Lung (tissue), 11 donors: ENCODE measurements at regions not wholly inside any gene's neighbourhood (a gene's known extent, or its start where the extent isn't known, plus 50 kb on each side); places are given as distances from the start of the nearest gene placed in this dataset.

Experiments used
- ATAC-seq: fragments of 200-7000 bp; cut with Tn5 transposase; one replicate; pipeline ENCODE4 v1.9.1; 2020; ENCODE audit warnings: moderate number of reproducible peaks; ENCODE audit not compliant: insufficient read depth, low FRiP score
- DNase-seq, 3 donors: peaks; one replicate each; pipeline ENCODE4 v3.0.0-alpha.2; 2013 to 2017
- H3K27ac ChIP-seq, 2 donors: one replicate each; pipeline ENCODE4 v1.5.1; 2013; ENCODE audit warnings: mild to moderate bottlenecking in 2 of 2, moderate library complexity in 2 of 2, control low read depth in 1 of 2, inconsistent platforms in 1 of 2, low read depth in 1 of 2, low read length in 1 of 2
- H3K27me3 ChIP-seq, 3 donors: one replicate each; pipeline ENCODE4 v1.5.1; 2013; ENCODE audit warnings: low read length in 2 of 3; ENCODE audit not compliant: control insufficient read depth in 3 of 3, insufficient read depth in 3 of 3
- H3K36me3 ChIP-seq, 4 donors: one replicate each; pipeline ENCODE4 v1.5.1; 2013; ENCODE audit warnings: low read length in 4 of 4, mild to moderate bottlenecking in 1 of 4, moderate library complexity in 1 of 4; ENCODE audit not compliant: control insufficient read depth in 4 of 4, insufficient read depth in 4 of 4
- H3K4me1 ChIP-seq, 5 donors: one replicate each; pipeline ENCODE4 v1.5.1; 2013; ENCODE audit warnings: low read length in 5 of 5, mild to moderate bottlenecking in 2 of 5, moderate library complexity in 1 of 5; ENCODE audit not compliant: control insufficient read depth in 5 of 5, insufficient read depth in 5 of 5
- H3K4me3 ChIP-seq: one replicate; pipeline ENCODE4 v1.5.1; 2013; ENCODE audit warnings: mild to moderate bottlenecking, control low read depth, moderate library complexity
- H3K9ac ChIP-seq, 2 donors: one replicate each; pipeline ENCODE4 v1.5.1; 2013; ENCODE audit warnings: low read length in 2 of 2, control low read depth in 1 of 2; ENCODE audit not compliant: insufficient read depth in 1 of 2
- H3K9me3 ChIP-seq, 4 donors: one replicate each; pipeline ENCODE4 v1.5.1; 2013; ENCODE audit warnings: low read length in 3 of 4, mild to moderate bottlenecking in 1 of 4, moderate library complexity in 1 of 4; ENCODE audit not compliant: control insufficient read depth in 4 of 4, insufficient read depth in 3 of 4
- WGBS, 2 donors: extraction: QIAGEN DNeasy Blood & Tissue Kit; methylation state at CpG; one replicate each; pipeline ENCODE4 v1.1.7; 2013; 5-methylcytosine and 5-hydroxymethylcytosine counted together
- TF ChIP-seq, protein P1 (sequence below): IDR thresholded peaks from 2 replicates; pipeline ENCODE4 v1.5.1; 2012; ENCODE audit warnings: mild to moderate bottlenecking; ENCODE audit errors: control extremely low read depth, extremely low read depth
- donor health status: control.
- donor health status: control.
- donor health status: Bipolar disorder and iron deficiency.
- donor health status: healthy.
- donor health status: DM: yes; HTN: yes; CAD: no.

DNA sequence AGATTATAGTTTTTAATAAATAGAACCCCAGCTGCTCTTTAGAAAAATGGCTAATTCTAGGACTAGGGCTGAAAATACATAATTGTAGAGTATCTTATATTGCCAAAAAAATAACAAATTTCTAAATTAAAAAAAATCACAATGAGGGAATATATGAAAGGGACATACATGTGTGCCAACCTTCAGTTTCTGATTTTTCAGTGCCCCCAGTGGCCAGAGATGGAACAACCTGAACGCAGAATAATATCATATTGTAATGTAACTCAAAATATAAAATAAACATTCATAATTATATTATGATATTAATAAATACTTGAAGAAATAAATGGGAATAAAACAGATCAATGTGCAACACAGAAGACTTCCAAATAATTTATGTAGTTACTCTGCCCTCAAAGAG, 460.5 kb downstream of the ZNF385D start:
- DNase-seq, result no peak
- H3K4me1 ChIP-seq, result no peaks in the 10 kb centered on the region
- H3K9ac ChIP-seq, result no peak overlapping the region
- peaks cover 0 to 8% (median under 1%) of the 10 kb centered on the region in 4 donors for H3K9me3 ChIP-seq
- TF ChIP-seq, protein P1, sequence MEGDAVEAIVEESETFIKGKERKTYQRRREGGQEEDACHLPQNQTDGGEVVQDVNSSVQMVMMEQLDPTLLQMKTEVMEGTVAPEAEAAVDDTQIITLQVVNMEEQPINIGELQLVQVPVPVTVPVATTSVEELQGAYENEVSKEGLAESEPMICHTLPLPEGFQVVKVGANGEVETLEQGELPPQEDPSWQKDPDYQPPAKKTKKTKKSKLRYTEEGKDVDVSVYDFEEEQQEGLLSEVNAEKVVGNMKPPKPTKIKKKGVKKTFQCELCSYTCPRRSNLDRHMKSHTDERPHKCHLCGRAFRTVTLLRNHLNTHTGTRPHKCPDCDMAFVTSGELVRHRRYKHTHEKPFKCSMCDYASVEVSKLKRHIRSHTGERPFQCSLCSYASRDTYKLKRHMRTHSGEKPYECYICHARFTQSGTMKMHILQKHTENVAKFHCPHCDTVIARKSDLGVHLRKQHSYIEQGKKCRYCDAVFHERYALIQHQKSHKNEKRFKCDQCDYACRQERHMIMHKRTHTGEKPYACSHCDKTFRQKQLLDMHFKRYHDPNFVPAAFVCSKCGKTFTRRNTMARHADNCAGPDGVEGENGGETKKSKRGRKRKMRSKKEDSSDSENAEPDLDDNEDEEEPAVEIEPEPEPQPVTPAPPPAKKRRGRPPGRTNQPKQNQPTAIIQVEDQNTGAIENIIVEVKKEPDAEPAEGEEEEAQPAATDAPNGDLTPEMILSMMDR, result peak; percentile 5
- WGBS, 2 donors, result 62 to 72% methylated on average over 1 of the region's 1 CpG
- no peaks in the 10 kb centered on the region for H3K36me3 ChIP-seq
- ATAC-seq, result no peak
- no peaks in the 10 kb centered on the region for H3K27me3 ChIP-seq
- H3K27ac ChIP-seq, result no peak overlapping the region
- no peak overlapping the region for H3K4me3 ChIP-seq

DNA sequence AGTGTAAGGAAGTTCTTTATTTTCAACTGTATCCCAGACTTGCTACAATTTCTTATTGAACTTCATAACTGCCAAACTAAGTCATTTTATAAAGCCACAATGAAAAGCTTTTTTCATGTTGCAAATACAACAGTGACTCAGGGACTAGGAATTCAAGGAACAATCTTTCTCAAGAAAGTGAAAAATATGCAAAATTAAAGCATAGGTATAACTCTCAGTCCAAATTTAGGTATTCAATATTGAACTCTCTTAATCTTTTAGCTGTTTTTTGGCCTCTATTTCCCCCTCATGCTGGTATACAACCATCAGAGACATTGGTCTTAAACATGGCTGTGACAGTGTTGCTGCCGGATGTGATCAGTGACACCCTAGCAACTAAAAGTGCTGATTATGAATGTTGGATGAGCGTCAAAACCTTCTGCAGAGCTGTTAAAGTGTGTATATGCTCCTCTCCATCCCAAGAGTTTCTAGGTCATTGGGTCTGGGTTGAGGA, 476.9 kb downstream of the ZNF385D start:
- WGBS, 2 donors, result 81 to 83% methylated on average over 2 of the region's 2 CpGs
- Histone ChIP-seq H3K4me3 (no peak overlapping the region), H3K9me3 (peaks cover 0 to 6% (median 0%) of the 10 kb centered on the region in 4 donors), H3K27me3 (no peaks in the 10 kb centered on the region), H3K9ac (no peak overlapping the region), H3K4me1 (peaks cover 0 to 35% (median 2%) of the 10 kb centered on the region in 5 donors), H3K36me3 (no peaks in the 10 kb centered on the region), H3K27ac (no peak overlapping the region)
- ATAC-seq (no peak), DNase-seq (peak in 2 of 3 donors; percentile 26 to 37)
- TF ChIP-seq, protein P1, result no peak

DNA sequence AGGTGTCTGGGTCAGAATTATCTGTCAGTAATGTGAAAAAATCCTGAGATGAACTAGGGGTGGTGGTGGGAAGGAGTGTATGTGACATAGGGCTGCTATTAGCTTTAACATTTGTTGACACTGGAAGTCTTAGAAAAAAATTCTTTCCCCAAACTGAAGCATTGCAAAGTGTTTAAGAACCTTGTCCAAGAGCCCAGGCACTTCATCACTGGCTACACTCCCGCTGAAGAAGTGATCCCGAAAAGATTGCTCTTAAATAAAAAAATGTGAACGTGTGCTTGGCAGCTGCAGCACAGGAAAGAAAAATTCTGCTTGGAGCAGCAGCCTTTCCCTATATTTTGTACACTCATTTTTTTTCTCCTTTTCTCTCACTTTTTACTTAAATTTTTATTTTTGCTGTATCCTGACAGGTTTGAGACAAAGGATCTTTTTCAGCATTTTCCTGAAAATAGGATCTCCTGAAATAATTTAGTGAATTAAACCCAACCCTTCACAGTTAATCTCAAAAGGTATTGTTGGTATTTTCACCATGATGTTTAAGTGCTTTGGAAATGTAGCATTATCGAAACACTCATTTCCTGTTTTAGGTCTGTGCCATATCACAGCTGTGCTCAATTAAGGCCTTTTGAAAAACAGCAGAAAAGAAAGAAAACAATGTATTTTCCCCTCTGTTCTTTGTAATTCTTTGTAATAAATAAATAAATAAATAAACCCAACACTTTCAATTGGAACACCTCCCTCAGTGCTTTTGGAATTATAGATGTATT, 477.6 kb downstream of the ZNF385D start:
- Histone ChIP-seq H3K27me3 (no peaks in the 10 kb centered on the region), H3K9ac (no peak overlapping the region), H3K36me3 (no peaks in the 10 kb centered on the region), H3K9me3 (peaks cover 0 to 6% (median 0%) of the 10 kb centered on the region in 4 donors), H3K4me1 (peaks cover 0 to 35% (median 2%) of the 10 kb centered on the region in 5 donors), H3K4me3 (no peak overlapping the region), H3K27ac (no peak overlapping the region)
- TF ChIP-seq, protein P1, result no peak
- DNase-seq (peak; percentile 86 to 97 (median 95)), ATAC-seq (no peak)
- 30 to 60% methylated on average over 4 of the region's 4 CpGs for WGBS, 2 donors
